Esophagus (tissue), 2 donors: ENCODE measurements at regions not wholly inside any gene's neighbourhood (a gene's known extent, or its start where the extent isn't known, plus 50 kb on each side); places are given as distances from the start of the nearest gene placed in this dataset.

Experiments
- H3K27ac ChIP-seq, 2 donors: one replicate each; pipeline ENCODE4 v1.5.1; 2013; ENCODE audit warnings: low read depth in 2 of 2, mild to moderate bottlenecking in 2 of 2, inconsistent platforms in 1 of 2, low read length in 1 of 2, moderate library complexity in 1 of 2
- H3K27me3 ChIP-seq, 2 donors: one replicate each; pipeline ENCODE4 v1.6.1; 2013; ENCODE audit warnings: low read length in 2 of 2, control low read depth in 1 of 2, mild to moderate bottlenecking in 1 of 2; ENCODE audit not compliant: insufficient read depth in 2 of 2, control insufficient read depth in 1 of 2
- H3K36me3 ChIP-seq, 2 donors: one replicate each; pipeline ENCODE4 v1.6.1; 2013; ENCODE audit warnings: low read length in 1 of 2; ENCODE audit not compliant: control insufficient read depth in 2 of 2, insufficient read depth in 2 of 2
- H3K4me1 ChIP-seq, 2 donors: one replicate each; pipeline ENCODE4 v1.6.1; 2013; ENCODE audit warnings: low read length in 1 of 2; ENCODE audit not compliant: control insufficient read depth in 2 of 2, insufficient read depth in 2 of 2
- H3K4me3 ChIP-seq, 2 donors: one replicate each; pipeline ENCODE4 v1.5.1; 2013; ENCODE audit warnings: low read length in 2 of 2, mild to moderate bottlenecking in 2 of 2, low read depth in 1 of 2, moderate library complexity in 1 of 2
- H3K9me3 ChIP-seq, 2 donors: one replicate each; pipeline ENCODE4 v1.6.1; 2013; ENCODE audit warnings: mild to moderate bottlenecking in 2 of 2, low read depth in 1 of 2, low read length in 1 of 2, moderate library complexity in 1 of 2; ENCODE audit not compliant: control insufficient read depth in 2 of 2, insufficient read depth in 1 of 2
- WGBS, 2 donors: extraction: QIAGEN DNeasy Blood & Tissue Kit; methylation state at CpG; one replicate each; pipeline ENCODE4 v1.1.7; 2013; 5-methylcytosine and 5-hydroxymethylcytosine counted together
- donor health status: healthy with polysubstance abuse.
- donor health status: Bipolar disorder and iron deficiency.

DNA sequence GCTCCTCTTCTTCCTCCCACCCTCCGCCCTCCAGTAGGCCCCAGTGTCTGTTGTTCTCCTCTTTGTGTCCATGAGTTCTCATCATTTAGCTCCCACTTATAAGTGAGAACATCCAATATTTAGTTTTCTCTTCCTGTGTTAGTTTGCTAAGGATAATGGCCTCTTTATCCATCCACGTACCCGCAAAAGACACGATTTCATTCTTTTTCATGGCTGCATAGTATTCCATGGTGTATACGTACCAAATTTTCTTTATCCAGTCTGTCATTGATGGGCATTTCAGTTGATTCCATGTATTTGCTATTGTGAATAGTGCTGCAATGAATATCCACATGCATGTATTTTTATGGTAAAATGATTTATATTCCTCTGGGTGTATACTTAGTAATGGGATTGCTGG, 82.2 kb downstream of the COPS8 start:
- Histone ChIP-seq H3K4me1 (no peaks in the 10 kb centered on the region), H3K27ac (no peak overlapping the region), H3K36me3 (no peaks in the 10 kb centered on the region), H3K9me3 (no peaks in the 10 kb centered on the region), H3K27me3 (no peaks in the 10 kb centered on the region), H3K4me3 (no peak overlapping the region)
- WGBS, 2 donors: 94 to 97% methylated on average over 5 of the region's 5 CpGs

DNA sequence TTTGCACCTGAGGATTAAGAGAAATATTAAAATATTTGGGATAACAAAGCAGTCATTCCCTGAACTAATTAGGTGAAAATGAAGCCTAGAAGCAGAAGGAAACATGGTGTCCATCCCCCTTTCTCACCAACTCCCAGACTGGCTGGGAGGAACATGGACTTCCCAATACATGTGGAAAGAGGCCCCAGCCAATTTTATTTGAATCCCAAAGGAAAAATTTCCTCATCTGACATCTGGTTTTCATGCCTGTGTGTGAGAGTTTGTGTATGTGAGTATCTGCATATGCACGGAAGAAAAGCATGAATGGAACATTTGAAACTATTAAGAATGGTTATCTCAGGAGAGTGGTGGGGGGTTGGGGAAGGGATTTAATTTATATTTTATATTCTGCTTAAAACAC, 84.3 kb downstream of the COPS8 start:
- no peak overlapping the region for H3K4me3 ChIP-seq
- 73 to 75% methylated on average over 1 of the region's 1 CpG for WGBS, 2 donors
- no peaks in the 10 kb centered on the region for H3K36me3 ChIP-seq
- no peak overlapping the region for H3K27ac ChIP-seq
- no peaks in the 10 kb centered on the region for H3K27me3 ChIP-seq
- no peaks in the 10 kb centered on the region for H3K9me3 ChIP-seq
- no peaks in the 10 kb centered on the region for H3K4me1 ChIP-seq

DNA sequence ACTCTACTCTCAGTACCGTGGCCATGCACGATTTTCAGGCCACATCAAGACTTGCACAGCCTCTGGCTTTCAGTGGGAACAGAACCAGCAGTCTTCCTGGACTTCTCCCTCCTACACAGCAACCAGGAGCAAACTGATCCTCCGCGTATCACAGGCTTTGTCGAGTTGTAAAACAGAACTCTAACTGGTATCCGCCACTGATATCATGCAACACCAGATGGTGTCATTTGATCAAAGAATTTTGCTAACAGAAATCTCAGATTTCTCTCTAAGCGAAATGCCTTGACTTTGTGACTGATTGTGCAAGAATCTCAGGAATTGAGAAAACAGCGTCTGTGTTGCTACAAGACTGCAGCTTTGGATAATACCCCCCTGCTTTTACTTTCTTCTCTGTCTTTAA, 85.7 kb downstream of the COPS8 start:
- H3K4me1 ChIP-seq: no peaks in the 10 kb centered on the region
- H3K4me3 ChIP-seq: no peak overlapping the region
- H3K27ac ChIP-seq: peak overlapping the region in 1 of 2 donors; percentile 6
- H3K36me3 ChIP-seq: no peaks in the 10 kb centered on the region
- WGBS, 2 donors: 31 to 34% methylated on average over 8 of the region's 8 CpGs
- no peaks in the 10 kb centered on the region for H3K27me3 ChIP-seq
- no peaks in the 10 kb centered on the region for H3K9me3 ChIP-seq

DNA sequence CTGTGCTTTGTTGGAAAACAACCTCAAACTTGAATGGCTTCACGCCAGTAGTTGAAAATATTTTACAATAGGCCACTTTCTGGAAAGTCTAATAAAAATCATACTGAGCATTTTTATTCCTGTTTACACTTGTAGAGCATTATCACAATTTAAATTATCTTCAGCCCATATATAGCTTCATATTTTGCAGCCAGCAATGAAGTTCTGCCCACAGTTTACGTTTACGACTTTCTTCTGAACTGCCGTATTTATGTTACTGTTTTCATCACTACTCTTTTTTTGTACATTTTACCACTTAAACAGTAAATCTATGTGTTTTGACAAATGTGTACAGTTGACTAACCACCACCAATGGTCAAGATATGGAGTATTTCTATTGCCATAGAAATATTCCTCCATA, 86.2 kb downstream of the COPS8 start:
- Histone ChIP-seq H3K36me3 (no peaks in the 10 kb centered on the region), H3K9me3 (no peaks in the 10 kb centered on the region), H3K27ac (no peak overlapping the region), H3K27me3 (no peaks in the 10 kb centered on the region), H3K4me1 (no peaks in the 10 kb centered on the region), H3K4me3 (no peak overlapping the region)
- 74 to 87% methylated on average over 4 of the region's 4 CpGs for WGBS, 2 donors

DNA sequence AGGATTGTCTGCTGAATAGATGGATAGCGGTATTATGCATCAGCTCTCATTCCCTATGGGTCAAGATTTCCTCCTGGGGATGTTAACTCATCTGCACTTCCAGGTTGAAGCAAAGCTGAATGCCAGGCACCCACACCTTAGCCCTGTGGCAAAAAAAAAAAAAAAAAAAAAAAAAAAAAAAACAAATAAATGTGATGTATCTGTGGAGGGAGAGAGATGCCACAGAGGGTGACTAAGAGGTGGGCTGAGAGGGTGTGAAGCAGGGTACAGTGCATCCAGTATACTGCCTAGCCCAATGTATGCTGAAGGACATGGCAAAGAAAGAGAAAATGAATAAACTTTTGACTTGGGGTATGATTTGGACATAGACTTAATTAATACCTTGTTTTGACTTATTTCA, 91.4 kb downstream of the COPS8 start:
- 86 to 100% methylated on average over 1 of the region's 1 CpG for WGBS, 2 donors
- Histone ChIP-seq H3K4me3 (no peak overlapping the region), H3K36me3 (no peaks in the 10 kb centered on the region), H3K4me1 (no peaks in the 10 kb centered on the region), H3K27ac (no peak overlapping the region), H3K9me3 (no peaks in the 10 kb centered on the region), H3K27me3 (no peaks in the 10 kb centered on the region)

DNA sequence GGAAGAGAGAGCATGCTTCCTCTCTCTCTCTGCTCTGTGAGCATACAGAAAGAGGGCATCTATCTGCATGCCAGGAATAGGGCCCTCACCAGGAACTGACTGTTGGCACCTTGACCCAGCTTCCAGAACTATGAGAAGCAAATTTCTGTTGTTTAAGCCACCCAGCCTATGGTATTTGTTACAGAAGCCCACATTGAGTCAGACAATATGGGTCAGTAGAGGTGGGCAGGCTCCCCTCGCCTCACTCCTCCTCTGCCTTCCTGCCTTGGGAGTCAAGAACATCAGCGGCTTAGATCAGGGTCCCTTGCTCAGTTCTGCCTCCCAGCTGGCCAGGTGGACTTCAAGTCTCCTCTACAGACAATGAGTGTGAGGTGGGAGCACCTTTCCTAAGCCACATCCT, 92.3 kb downstream of the COPS8 start:
- no peaks in the 10 kb centered on the region for H3K9me3 ChIP-seq
- no peaks in the 10 kb centered on the region for H3K27me3 ChIP-seq
- no peak overlapping the region for H3K27ac ChIP-seq
- 86 to 92% methylated on average over 2 of the region's 2 CpGs for WGBS, 2 donors
- no peaks in the 10 kb centered on the region for H3K4me1 ChIP-seq
- no peaks in the 10 kb centered on the region for H3K36me3 ChIP-seq
- H3K4me3 ChIP-seq: no peak overlapping the region

DNA sequence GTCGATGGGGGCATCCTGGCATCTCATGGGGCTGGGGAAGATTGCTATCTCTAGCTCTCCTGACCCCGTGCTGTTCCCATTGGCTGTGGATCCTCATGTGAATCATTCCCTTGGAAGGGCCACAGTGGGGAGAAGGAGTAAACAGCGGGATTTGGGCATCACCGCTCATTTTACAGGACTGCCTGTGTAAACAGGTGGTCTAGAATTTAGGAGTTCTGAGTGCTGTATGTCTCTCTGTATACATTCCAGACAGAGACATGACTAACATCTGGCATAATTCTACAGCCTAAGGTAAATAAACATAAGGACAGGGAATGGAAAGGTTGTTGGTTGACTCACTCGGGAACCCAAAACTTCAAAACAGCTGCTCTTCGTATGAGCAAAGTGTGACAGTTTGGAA, 92.7 kb downstream of the COPS8 start:
- Histone ChIP-seq H3K4me3 (no peak overlapping the region), H3K4me1 (no peaks in the 10 kb centered on the region), H3K27ac (no peak overlapping the region), H3K27me3 (no peaks in the 10 kb centered on the region), H3K36me3 (no peaks in the 10 kb centered on the region), H3K9me3 (no peaks in the 10 kb centered on the region)
- WGBS, 2 donors: 74 to 80% methylated on average over 6 of the region's 6 CpGs

DNA sequence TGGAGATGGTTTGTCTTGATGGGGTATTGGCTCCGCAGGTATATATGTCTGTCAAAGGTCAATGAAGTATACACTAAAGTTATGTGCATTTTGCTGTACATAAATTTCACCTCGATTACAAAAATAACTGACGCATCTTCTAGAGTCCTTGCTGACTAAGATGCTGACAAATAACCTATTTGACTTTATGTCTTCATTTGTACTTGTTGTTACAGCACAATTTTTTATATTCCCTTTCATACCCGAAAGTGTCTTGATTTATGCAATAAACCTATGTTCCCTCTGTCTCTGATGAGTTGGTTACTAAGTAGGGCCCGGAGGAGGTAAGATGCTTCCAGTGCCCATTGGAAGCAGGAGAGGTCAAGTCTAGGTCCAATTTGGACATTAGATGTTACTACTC, 93.5 kb downstream of the COPS8 start:
- H3K9me3 ChIP-seq: no peaks in the 10 kb centered on the region
- no peaks in the 10 kb centered on the region for H3K4me1 ChIP-seq
- H3K27ac ChIP-seq: no peak overlapping the region
- H3K4me3 ChIP-seq: no peak overlapping the region
- no peaks in the 10 kb centered on the region for H3K36me3 ChIP-seq
- H3K27me3 ChIP-seq: no peaks in the 10 kb centered on the region
- WGBS, 2 donors: 94 to 95% methylated on average over 5 of the region's 5 CpGs

DNA sequence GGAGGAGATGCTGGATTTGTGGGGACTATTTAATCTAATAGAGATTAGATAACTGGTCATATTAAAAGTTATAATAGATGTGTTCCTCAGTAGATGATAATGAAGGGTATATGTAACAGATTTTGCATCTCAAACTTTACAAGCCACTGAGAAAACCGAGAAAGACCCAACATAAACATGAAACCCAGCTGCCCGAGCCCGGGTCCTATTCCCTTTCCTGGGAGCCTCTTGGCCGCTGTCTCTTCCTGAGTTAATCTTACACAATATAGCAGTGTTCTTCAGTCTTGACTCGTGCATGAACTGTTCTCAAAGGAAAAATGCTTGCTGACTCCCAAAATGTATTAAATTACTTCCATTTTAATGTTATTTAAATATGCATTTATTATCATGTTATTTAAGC, 94.5 kb downstream of the COPS8 start:
- Histone ChIP-seq H3K36me3 (no peaks in the 10 kb centered on the region), H3K4me3 (no peak overlapping the region), H3K9me3 (no peaks in the 10 kb centered on the region), H3K4me1 (no peaks in the 10 kb centered on the region), H3K27ac (no peak overlapping the region), H3K27me3 (no peaks in the 10 kb centered on the region)
- WGBS, 2 donors: 78 to 85% methylated on average over 5 of the region's 5 CpGs

DNA sequence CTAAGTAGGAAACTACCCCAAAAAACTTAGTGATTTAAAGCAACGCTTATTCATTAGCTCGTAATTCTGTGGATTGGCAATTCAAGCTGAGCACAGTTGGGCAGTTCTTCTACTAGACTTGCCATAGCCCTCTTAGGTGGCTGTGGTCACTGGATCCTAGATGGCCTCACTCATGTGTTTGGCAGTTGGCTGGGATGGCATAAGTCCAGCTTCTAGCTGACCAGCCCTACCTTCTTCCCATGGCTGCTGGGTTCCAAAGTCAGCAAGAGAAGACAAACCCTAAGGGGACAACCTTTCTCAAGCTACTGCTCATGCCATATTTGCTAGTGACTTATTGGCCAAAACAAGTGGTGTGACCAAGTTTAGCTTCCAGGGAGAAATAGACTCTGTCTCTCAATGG, 95.3 kb downstream of the COPS8 start:
- Histone ChIP-seq H3K27ac (no peak overlapping the region), H3K4me1 (no peaks in the 10 kb centered on the region), H3K9me3 (no peaks in the 10 kb centered on the region), H3K4me3 (no peak overlapping the region), H3K36me3 (no peaks in the 10 kb centered on the region), H3K27me3 (no peaks in the 10 kb centered on the region)
- WGBS, 2 donors: 90 to 92% methylated on average over 2 of the region's 2 CpGs
